HL-60 (cell line): ENCODE measurements at regions not wholly inside any gene's neighbourhood (a gene's known extent, or its start where the extent isn't known, plus 50 kb on each side); places are given as distances from the start of the nearest gene placed in this dataset.

ENCODE experiments used
- DNase-seq, 2 experiments: peaks; one replicate each; pipeline ENCODE4 v3.0.0-alpha.2; 2010 to 2020; ENCODE audit warnings: low read depth in 1 of 2, low spot score in 1 of 2
- H3K27ac ChIP-seq: fragments of 250-450 bp; sonication (Bioruptor Pico); replicated peaks from 2 replicates; pipeline ENCODE4 v1.5.1; 2020; ENCODE audit warnings: mild to moderate bottlenecking, moderate library complexity
- H3K27me3 ChIP-seq: fragments of 250-450 bp; sonication (Bioruptor Pico); 2 replicates; pipeline ENCODE4 v1.5.1; 2021; ENCODE audit warnings: mild to moderate bottlenecking, moderate library complexity; ENCODE audit not compliant: insufficient read depth, poor library complexity, severe bottlenecking
- H3K4me3 ChIP-seq: replicated peaks from 2 replicates; pipeline ENCODE4 v1.5.1; 2011; ENCODE audit warnings: mild to moderate bottlenecking, control low read depth, low read length; ENCODE audit not compliant: insufficient read depth
- CTCF ChIP-seq: IDR thresholded peaks from one replicate; pipeline ENCODE4 v1.5.1; 2011; ENCODE audit warnings: low read length, control low read depth, inconsistent platforms; ENCODE audit not compliant: insufficient read depth
- GABPA ChIP-seq: IDR thresholded peaks from 2 replicates; pipeline ENCODE4 v1.6.1; 2012; ENCODE audit warnings: low read depth
- POLR2AphosphoS5 ChIP-seq: IDR thresholded peaks from 2 replicates; pipeline ENCODE4 v1.6.1; 2012; ENCODE audit warnings: low read depth
- REST ChIP-seq: IDR thresholded peaks from 2 replicates; pipeline ENCODE4 v1.6.1; 2012; ENCODE audit warnings: low read depth; ENCODE audit not compliant: insufficient replicate concordance
- SPI1 ChIP-seq: IDR thresholded peaks from 2 replicates; pipeline ENCODE4 v1.6.1; 2012; ENCODE audit warnings: low read depth, mild to moderate bottlenecking, borderline replicate concordance

DNA sequence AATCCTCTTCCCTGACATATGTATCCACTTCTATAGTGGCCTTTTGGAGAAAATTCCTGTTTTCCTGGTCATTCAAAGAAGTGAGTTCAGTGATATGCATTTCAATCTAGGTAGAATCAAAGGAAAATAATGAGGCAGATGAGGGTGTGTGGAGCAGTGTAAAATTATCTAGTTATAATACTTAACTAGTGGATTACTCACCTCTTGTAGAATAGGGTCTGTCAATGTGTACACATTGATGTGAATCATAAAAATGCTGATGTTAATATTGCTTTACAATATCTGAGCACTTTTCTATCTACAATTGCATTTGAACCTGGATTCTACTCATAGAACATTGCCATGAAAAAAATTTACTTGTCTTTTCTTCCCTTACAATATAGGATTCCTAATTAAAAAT is 293.5 kb downstream of the GBA3 start:
- DNase-seq: no peak
- Histone ChIP-seq H3K27me3 (no peaks in the 10 kb centered on the region), H3K27ac (no peak overlapping the region), H3K4me3 (no peak overlapping the region)
- no peak for TF ChIP-seq REST
- no peak for TF ChIP-seq GABPA
- TF ChIP-seq POLR2AphosphoS5: no peak
- TF ChIP-seq CTCF: no peak
- no peak for TF ChIP-seq SPI1

GRCh38 chr4:22984390-22984789 is 291.7 kb downstream of the GBA3 start:
- no peak for TF ChIP-seq SPI1
- no peak for TF ChIP-seq REST
- TF ChIP-seq CTCF: no peak
- no peak for TF ChIP-seq GABPA
- no peak for TF ChIP-seq POLR2AphosphoS5
- H3K27me3 ChIP-seq: no peaks in the 10 kb centered on the region
- DNase-seq: no peak
- H3K27ac ChIP-seq: no peak overlapping the region
- H3K4me3 ChIP-seq: no peak overlapping the region

GRCh38 chr4:22978656-22979055 is 285.9 kb downstream of the GBA3 start:
- TF ChIP-seq SPI1: no peak
- TF ChIP-seq GABPA: no peak
- no peak for TF ChIP-seq CTCF
- no peak for TF ChIP-seq POLR2AphosphoS5
- TF ChIP-seq REST: no peak
- DNase-seq: no peak
- no peak overlapping the region for H3K4me3 ChIP-seq
- no peak overlapping the region for H3K27ac ChIP-seq
- H3K27me3 ChIP-seq: no peaks in the 10 kb centered on the region
